ENCODE measurements at regions not wholly inside any gene's neighbourhood (a gene's known extent, or its start where the extent isn't known, plus 50 kb on each side); places are given as distances from the start of the nearest gene placed in this dataset.

- Histone ChIP-seq H3K4me1 (ENCODE audit: insufficient read depth, low read length) (no peaks in the 10 kb centered on the region), H3K4me2 (ENCODE audit: low read length) (no peak overlapping the region), H3K79me2 (ENCODE audit: insufficient read depth, low read length) (no peaks in the 10 kb centered on the region), H3K27ac (ENCODE audit: low read depth, low read length) (no peak overlapping the region), H3K36me3 (ENCODE audit: insufficient read depth, low read length) (no peaks in the 10 kb centered on the region), H3K27me3 (ENCODE audit: insufficient read depth, low read length) (no peaks in the 10 kb centered on the region), H3K9me3 (ENCODE audit: insufficient read depth, low read depth, low read length) (no peaks in the 10 kb centered on the region), H3K9ac (ENCODE audit: low read length) (no peak overlapping the region), H2AFZ (ENCODE audit: low read depth, low read length) (no peak overlapping the region), H4K20me1 (ENCODE audit: insufficient read depth, low read length) (no peaks in the 10 kb centered on the region), H3K4me3 (ENCODE audit: insufficient read depth, low read depth, low read length) (no peak overlapping the region)
- FAIRE-seq (no peak), DNase-seq (ENCODE audit: low read depth) (no peak)
- no peak overlapping the region for H3K4me3 Mint-ChIP-seq (ENCODE audit: unreplicated experiment)
- H3K27me3 Mint-ChIP-seq (ENCODE audit: low read depth, unreplicated experiment) = no peaks in the 10 kb centered on the region
- H3K9me3 Mint-ChIP-seq (ENCODE audit: unreplicated experiment) = peaks cover 4% of the 10 kb centered on the region
- no peaks in the 10 kb centered on the region for H3K36me3 Mint-ChIP-seq (ENCODE audit: low read depth, unreplicated experiment)
- no peaks in the 10 kb centered on the region for H3K4me1 Mint-ChIP-seq (ENCODE audit: low read depth, unreplicated experiment)
- no peak overlapping the region for H3K27ac Mint-ChIP-seq (ENCODE audit: unreplicated experiment)
- TF ChIP-seq CTCF (IDR thresholded peaks at IDR 0.05; ENCODE audit: insufficient read depth, low read depth, low read length) (no peak), EZH2 (IDR thresholded peaks at IDR 0.05; ENCODE audit: insufficient read depth, low read length) (no peak)
Observed at GRCh38 chr3:163018067-163018466, 1521.5 kb downstream of the OTOL1 start.

DNA sequence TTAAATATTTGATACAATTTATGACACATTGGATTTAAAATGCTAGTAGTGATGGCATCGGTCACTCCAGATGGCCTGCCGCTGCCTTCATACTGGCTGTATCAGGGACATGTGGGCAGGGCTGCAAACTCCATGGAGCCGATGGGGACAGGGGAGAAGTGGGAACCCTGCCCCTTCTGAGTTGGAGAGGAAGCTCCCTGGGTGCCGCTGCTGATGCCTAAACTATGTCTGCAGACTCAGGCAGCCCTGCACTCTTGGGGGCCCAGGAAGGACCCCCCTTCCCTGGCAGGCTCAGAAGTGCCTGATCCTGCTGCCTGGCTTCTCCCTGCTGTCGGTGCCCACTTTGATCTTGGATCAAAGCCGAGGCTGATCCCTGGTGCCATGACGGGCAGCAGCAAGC, 1522.1 kb downstream of the OTOL1 start:
- no peak overlapping the region for H3K4me3 Mint-ChIP-seq (ENCODE audit: unreplicated experiment)
- H3K9me3 Mint-ChIP-seq (ENCODE audit: unreplicated experiment) = peaks cover 4% of the 10 kb centered on the region
- H3K4me1 Mint-ChIP-seq (ENCODE audit: low read depth, unreplicated experiment) = no peaks in the 10 kb centered on the region
- TF ChIP-seq EZH2 (IDR thresholded peaks at IDR 0.05; ENCODE audit: insufficient read depth, low read length) = no peak
- H3K4me1 ChIP-seq (ENCODE audit: insufficient read depth, low read length) = no peaks in the 10 kb centered on the region
- FAIRE-seq (no peak), DNase-seq (ENCODE audit: low read depth) (no peak)
- H3K27ac ChIP-seq (ENCODE audit: low read depth, low read length) = no peak overlapping the region
- no peak overlapping the region for H3K9ac ChIP-seq (ENCODE audit: low read length)
- H3K36me3 ChIP-seq (ENCODE audit: insufficient read depth, low read length) = no peaks in the 10 kb centered on the region
- no peaks in the 10 kb centered on the region for H3K79me2 ChIP-seq (ENCODE audit: insufficient read depth, low read length)
- H3K9me3 ChIP-seq (ENCODE audit: insufficient read depth, low read depth, low read length) = no peaks in the 10 kb centered on the region
- H3K27me3 ChIP-seq (ENCODE audit: insufficient read depth, low read length) = no peaks in the 10 kb centered on the region
- H4K20me1 ChIP-seq (ENCODE audit: insufficient read depth, low read length) = no peaks in the 10 kb centered on the region
- H3K27me3 Mint-ChIP-seq (ENCODE audit: low read depth, unreplicated experiment) = no peaks in the 10 kb centered on the region
- H3K4me2 ChIP-seq (ENCODE audit: low read length) = no peak overlapping the region
- no peaks in the 10 kb centered on the region for H3K36me3 Mint-ChIP-seq (ENCODE audit: low read depth, unreplicated experiment)
- no peak overlapping the region for H2AFZ ChIP-seq (ENCODE audit: low read depth, low read length)
- no peak overlapping the region for H3K4me3 ChIP-seq (ENCODE audit: insufficient read depth, low read depth, low read length)
- no peak overlapping the region for H3K27ac Mint-ChIP-seq (ENCODE audit: unreplicated experiment)

DNA sequence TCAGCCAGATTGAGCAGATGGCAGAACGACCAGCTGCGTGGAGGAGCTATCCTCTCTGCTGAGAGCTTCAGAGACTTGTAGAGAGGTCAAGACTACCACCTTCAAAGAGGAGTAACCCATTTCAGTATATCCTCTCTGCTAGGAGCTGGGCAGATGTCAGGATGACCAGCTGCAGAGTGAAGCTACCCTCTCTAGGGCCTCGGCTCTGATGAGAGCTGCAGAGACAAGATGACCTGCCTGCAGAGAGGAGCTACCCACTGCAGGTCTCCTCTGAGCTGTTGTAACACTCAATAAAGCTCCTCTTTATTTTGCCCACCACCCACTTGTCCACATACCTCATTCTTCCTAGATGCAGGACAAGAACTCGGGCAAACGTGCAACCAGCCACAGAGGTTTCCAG, 1522.7 kb downstream of the OTOL1 start:
- Histone ChIP-seq H2AFZ (ENCODE audit: low read depth, low read length) (no peak overlapping the region), H3K79me2 (ENCODE audit: insufficient read depth, low read length) (no peaks in the 10 kb centered on the region), H3K4me1 (ENCODE audit: insufficient read depth, low read length) (no peaks in the 10 kb centered on the region), H3K4me2 (ENCODE audit: low read length) (no peak overlapping the region), H3K9me3 (ENCODE audit: insufficient read depth, low read depth, low read length) (no peaks in the 10 kb centered on the region), H3K27ac (ENCODE audit: low read depth, low read length) (no peak overlapping the region), H3K9ac (ENCODE audit: low read length) (no peak overlapping the region), H3K4me3 (ENCODE audit: insufficient read depth, low read depth, low read length) (no peak overlapping the region), H3K36me3 (ENCODE audit: insufficient read depth, low read length) (no peaks in the 10 kb centered on the region), H3K27me3 (ENCODE audit: insufficient read depth, low read length) (no peaks in the 10 kb centered on the region), H4K20me1 (ENCODE audit: insufficient read depth, low read length) (no peaks in the 10 kb centered on the region)
- no peaks in the 10 kb centered on the region for H3K27me3 Mint-ChIP-seq (ENCODE audit: low read depth, unreplicated experiment)
- TF ChIP-seq EZH2 (IDR thresholded peaks at IDR 0.05; ENCODE audit: insufficient read depth, low read length) (no peak), CTCF (IDR thresholded peaks at IDR 0.05; ENCODE audit: insufficient read depth, low read depth, low read length) (no peak)
- no peak overlapping the region for H3K4me3 Mint-ChIP-seq (ENCODE audit: unreplicated experiment)
- no peaks in the 10 kb centered on the region for H3K36me3 Mint-ChIP-seq (ENCODE audit: low read depth, unreplicated experiment)
- FAIRE-seq (no peak), DNase-seq (ENCODE audit: low read depth) (no peak)
- H3K27ac Mint-ChIP-seq (ENCODE audit: unreplicated experiment) = no peak overlapping the region
- H3K9me3 Mint-ChIP-seq (ENCODE audit: unreplicated experiment) = peaks cover 4% of the 10 kb centered on the region
- H3K4me1 Mint-ChIP-seq (ENCODE audit: low read depth, unreplicated experiment) = no peaks in the 10 kb centered on the region
